Right forelimb (tissue), 1 donor: ENCODE measurements at regions not wholly inside any gene's neighbourhood (a gene's known extent, or its start where the extent isn't known, plus 50 kb on each side); places are given as distances from the start of the nearest gene placed in this dataset.
"Not testable (repeated sequence)": the region's sequence is repeated elsewhere in the genome, so short reads cannot be mapped to it uniquely, and the experiment has no call there.

Experiments
- DNase-seq: peaks from one replicate; pipeline ENCODE4 v3.0.0-alpha.2; 2018

DNA sequence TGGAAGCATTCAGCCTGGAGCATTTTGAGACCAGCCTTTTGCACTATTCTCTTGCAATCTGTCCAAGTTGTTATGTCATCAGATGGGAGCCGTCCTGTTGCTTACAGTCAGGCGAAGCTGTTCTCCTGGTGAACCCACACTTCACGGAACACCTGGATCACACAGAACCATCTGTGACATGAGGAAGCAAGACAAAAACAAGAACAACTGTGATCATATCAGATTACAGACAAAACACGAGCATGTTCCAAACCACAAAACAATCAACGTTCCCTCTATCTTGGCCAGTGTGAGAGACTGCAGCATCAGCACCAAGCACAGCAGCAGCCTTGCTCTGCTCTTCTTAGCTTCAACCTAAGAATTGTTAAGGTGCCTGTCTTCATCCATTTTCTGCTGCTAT, 180.5 kb upstream of the SFSWAP start:
- no peak for DNase-seq

GRCh38 chr12:131533139-131533538, 177.8 kb upstream of the SFSWAP start:
- DNase-seq, result no peak

DNA sequence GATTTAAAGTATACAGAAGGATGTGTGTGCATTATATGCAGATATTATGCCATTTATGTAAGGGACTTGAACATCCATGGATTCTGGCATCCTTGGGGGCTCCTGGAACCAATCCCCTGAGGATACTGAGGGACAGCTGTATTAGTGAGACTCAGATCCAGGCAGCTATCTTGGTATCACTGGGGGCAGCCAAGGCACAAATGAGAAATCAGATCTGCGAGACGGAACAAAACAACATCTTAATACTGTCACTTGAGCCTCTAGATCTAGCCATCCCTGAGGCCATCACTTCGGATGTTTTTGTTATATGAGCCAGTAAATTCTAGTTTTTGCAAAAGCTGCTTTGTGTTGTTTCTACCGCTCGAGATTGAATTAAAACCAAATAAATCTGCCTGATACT, 175.1 kb upstream of the SFSWAP start:
- DNase-seq, result no peak

DNA sequence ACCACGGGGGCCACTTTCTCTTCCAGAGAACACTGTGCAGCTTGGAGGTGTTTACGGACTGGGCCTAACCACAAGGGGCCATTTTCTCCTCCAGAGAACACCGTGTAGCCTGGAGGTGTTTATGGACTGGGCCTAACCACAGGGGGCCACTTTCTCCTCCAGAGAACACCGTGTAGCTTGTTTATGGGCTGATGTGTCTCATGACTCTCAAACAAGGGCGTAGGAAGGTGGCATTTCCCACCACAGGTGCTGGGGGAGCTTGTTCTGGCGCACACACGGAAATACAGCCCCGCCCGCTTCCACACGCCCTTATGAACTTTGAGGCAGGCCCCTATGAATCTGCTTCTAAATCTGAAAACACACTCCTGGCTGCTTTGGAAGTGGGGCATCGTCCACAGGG, 174.6 kb upstream of the SFSWAP start:
- DNase-seq, result no peak

GRCh38 chr12:131536766-131537165, 174.1 kb upstream of the SFSWAP start:
- no peak for DNase-seq

- no peak for DNase-seq
These were observed 173.5 kb upstream of the SFSWAP start for GRCh38 chr12:131537267-131537958.

GRCh38 chr12:131539381-131539780, 171.5 kb upstream of the SFSWAP start:
- DNase-seq, result no peak

DNA sequence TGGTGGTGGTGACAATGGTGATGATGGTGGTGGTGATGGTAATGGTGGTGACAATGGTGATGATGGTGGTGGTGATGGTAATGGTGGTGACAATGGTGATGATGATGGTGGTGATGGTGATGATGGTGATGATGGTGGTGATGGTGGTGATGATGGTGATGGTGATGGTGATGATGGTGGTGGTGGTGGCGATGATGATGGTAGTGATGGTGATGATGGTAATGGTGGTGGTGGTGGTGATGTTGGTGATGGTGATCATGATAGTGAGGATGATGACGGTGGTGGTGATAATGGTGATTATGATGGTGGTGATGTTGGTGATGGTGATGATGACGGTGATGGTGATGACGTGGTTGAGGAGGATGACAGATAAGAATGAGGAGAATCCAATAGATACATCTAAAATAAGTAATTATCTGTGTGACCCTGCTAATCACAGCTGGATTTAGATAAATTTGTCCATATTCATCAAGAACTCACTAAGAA, 170.7 kb upstream of the SFSWAP start:
- no peak for DNase-seq

DNA sequence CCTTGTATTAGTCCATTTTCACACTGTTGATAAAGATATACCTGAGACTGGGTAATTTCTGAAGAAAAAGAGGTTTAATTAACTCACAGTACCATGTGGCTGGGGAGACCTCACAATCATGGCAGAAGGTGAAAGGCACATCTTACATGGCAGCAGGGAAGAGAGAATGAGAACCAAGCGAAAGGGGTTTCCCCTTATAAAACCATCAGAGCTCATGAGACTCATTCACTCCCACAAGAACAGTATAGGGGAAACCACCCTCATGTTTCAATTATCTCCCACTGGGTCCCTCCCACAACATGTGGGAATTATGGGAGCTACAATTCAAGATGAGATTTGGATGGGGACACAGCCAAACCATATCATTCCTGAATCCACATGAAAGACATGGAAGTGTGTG, 169.4 kb upstream of the SFSWAP start:
- not testable (repeated sequence) for DNase-seq

GRCh38 chr12:131542351-131542750, 168.5 kb upstream of the SFSWAP start:
- DNase-seq, result no peak

DNA sequence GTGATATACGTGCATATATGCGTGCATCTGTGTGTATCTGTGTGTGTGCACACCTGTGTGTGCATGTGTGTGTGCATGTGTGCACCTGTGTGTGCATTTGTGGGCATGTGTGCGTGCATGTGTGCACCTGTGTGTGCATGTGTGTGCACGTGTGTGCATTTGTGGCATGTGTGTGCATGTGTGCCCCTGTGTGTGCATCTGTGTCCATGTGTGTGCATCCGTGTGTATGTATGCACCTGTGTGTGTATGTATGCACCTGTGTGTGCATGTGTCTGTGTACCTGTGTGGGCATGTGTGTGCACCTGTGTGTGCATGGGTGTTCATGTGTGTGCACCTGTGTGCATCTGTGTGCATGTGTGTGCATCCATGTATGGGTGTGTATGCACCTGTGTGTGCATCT, 167.8 kb upstream of the SFSWAP start:
- no peak for DNase-seq

DNA sequence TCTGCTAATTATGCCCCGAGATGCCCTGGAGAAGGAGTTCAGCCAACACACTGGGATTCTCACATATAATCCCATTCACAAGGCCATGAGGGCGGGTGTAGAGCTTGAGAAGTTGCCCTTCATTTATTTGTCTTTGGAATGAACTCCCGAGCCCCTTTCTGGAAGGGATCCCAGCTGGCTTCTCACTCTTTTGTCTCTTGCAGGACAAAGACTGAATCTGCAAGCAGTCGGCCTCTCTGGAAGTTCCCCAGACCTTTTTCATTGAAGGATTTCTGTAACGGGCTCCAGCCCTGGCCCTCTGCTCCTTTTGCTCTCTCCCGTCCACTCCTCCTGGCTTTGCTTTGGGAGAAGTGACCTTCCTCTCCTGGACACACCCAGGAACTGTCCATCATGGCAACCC, 163.3 kb upstream of the SFSWAP start:
- DNase-seq, result no peak

GRCh38 chr12:131550121-131550520, 160.8 kb upstream of the SFSWAP start:
- DNase-seq, result no peak

- no peak for DNase-seq
These were observed 159.0 kb upstream of the SFSWAP start for GRCh38 chr12:131551675-131552491.

GRCh38 chr12:131552492-131552863, 158.4 kb upstream of the SFSWAP start:
- no peak for DNase-seq

DNA sequence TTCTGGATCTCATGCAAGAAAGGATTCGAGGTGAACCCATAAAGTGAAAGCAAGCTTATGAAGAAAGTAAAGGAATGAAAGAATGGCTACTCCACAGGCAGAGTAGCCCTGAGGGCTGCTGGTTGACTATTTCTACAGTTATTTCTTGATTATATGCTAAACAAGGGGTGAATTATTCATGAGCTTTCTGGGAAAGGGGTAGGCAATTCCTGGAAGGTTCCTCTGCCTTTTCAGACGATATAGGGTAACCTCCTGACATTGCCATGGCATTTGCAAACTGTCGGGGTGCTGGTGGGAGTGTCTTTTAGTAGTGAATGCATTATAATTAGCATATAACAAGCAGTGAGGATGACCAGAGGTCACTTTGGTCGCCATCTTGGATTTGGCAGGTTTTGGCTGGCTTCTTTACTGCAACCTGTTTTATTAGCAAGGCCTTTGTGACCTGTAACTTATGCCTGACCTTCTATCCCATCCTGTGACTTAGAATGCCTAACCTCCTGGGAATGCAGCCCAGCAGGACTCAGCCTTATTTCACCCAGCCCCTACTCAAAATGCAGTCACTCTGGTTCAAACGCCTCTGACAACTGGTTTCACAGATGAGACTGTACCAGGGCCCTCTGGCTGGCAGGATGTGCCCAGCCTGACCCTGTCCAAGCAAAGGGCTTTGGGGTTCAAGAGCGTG, 157.7 kb upstream of the SFSWAP start:
- DNase-seq, result no peak

DNA sequence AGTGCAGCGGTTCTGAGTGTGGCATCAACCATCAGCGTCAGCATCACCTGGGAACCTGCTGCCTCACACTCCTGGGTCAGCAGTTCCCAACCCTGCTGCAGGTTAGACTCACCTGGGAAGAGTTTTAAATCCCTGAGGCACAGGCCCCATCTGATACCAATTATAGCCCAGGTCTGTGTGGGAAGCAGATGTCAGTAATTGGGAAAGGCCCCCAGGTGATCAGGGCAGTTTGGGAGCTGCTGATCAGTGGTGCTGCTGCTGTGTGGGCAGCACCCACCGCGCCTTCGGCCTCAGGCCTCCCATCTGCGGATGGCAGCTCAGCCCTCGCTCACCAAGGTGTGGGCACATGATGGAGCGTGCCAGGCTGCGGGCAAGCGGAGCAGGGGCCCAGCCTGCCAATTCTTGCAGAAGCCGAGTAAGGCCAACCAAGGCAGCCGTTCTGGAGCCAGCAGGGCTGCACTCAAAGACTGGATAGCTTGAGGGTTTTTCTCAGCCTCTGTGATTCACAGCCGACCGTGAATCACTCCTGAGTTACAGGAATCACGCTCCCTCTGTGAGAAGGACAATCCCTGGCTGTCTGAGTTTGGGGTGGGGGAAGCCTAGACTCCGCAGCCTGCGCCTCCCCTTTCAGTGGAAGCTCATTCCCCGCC, 155.6 kb upstream of the SFSWAP start:
- no peak for DNase-seq

GRCh38 chr12:131555866-131556265, 155.0 kb upstream of the SFSWAP start:
- no peak for DNase-seq

GRCh38 chr12:131557078-131557709, 153.7 kb upstream of the SFSWAP start:
- no peak for DNase-seq

DNA sequence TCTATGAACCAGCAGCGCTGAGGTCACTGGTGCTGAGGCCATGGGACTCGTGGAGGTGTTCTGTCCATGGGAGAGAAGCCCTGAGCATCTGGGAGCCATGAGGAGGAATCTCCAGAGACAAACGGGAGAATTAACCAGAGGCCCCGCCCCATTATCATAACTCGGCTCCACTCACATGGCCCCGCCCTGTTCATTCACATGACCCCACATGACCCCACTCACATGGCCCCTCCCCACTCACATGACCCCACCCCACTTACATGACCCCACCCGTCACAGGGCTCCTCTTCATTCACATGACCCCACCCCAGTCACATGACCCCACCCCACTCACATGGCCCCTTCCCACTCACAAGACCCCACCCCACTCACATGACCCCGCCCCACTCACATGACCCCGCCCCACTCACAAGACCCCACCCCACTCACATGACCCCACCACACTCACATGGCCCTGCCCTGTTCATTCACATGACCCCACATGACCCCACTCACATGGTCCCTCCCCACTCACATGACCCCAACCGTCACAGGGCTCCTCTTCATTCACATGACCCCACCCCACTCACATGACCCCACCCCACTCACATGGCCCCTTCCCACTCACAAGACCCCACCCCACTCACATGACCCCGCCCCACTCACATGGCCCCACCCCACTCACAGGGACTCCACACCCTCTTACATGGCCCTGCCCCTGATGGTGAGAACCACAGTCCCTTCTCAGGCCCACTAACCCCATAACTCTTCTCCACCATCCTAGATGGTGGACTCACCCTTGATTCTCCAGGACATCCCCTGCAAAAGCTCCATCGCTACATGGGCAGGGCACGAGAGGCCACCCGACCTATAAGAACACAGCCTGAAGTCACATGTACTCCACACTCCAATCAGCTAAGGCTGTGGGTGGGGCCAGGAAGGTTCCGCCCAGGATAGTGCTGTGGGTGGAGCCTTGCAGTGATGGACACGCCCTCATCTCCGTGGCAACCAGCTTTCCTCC, 151.1 kb upstream of the SFSWAP start:
- no peak for DNase-seq

GRCh38 chr12:131561051-131561450, 149.8 kb upstream of the SFSWAP start:
- no peak for DNase-seq
